ENCODE measurements at regions not wholly inside any gene's neighbourhood (a gene's known extent, or its start where the extent isn't known, plus 50 kb on each side); places are given as distances from the start of the nearest gene placed in this dataset.

- TF ChIP-seq CTCF (IDR thresholded peaks at IDR 0.05; ENCODE audit: extremely low read depth in 1 of 2, insufficient read depth in 1 of 2, low read depth in 1 of 2, low read length in 2 of 2) (no peak), MAX (IDR thresholded peaks at IDR 0.05; ENCODE audit: insufficient read depth, insufficient read length) (no peak)
Observed at GRCh38 chr6:27782748-27783147, 129.4 kb downstream of the OR2B2 start.

Data from endothelial cell of umbilical vein (primary cell).